ENCODE measurements at regions not wholly inside any gene's neighbourhood (a gene's known extent, or its start where the extent isn't known, plus 50 kb on each side); places are given as distances from the start of the nearest gene placed in this dataset.

DNA sequence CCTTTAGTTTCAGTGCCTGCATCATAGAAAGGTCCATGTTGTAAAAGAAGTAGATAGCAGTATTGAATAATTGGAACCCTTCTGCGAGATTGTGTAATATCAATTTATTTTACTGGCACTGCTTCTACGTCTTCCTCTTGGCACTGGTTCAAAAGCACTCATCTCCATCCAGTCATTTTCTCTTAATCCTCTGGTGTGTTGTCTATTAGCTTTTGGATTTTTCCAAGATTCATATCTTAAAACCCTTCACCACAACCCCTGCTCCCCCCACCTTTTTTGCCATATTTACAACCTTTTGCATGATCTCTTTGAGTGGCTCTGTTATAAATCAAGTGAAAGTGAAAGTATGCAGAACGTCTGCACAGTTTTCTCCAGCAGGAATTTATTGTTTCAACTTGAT, 76.6 kb upstream of the HSF2 start:
- TF ChIP-seq, protein P1, sequence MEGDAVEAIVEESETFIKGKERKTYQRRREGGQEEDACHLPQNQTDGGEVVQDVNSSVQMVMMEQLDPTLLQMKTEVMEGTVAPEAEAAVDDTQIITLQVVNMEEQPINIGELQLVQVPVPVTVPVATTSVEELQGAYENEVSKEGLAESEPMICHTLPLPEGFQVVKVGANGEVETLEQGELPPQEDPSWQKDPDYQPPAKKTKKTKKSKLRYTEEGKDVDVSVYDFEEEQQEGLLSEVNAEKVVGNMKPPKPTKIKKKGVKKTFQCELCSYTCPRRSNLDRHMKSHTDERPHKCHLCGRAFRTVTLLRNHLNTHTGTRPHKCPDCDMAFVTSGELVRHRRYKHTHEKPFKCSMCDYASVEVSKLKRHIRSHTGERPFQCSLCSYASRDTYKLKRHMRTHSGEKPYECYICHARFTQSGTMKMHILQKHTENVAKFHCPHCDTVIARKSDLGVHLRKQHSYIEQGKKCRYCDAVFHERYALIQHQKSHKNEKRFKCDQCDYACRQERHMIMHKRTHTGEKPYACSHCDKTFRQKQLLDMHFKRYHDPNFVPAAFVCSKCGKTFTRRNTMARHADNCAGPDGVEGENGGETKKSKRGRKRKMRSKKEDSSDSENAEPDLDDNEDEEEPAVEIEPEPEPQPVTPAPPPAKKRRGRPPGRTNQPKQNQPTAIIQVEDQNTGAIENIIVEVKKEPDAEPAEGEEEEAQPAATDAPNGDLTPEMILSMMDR (IDR thresholded peaks at IDR 0.05; ENCODE audit: low read depth, low read length, missing input control), result no peak
- TF ChIP-seq TAF1 (conservative IDR thresholded peaks at IDR 0.05) (no peak), YY1 (IDR thresholded peaks at IDR 0.05) (no peak), JUND (IDR thresholded peaks at IDR 0.05) (no peak), RAD21 (IDR thresholded peaks at IDR 0.05) (no peak), EGR1 (IDR thresholded peaks at IDR 0.05; ENCODE audit: low read depth in 2 of 2) (no peak), SP1 (IDR thresholded peaks at IDR 0.05) (no peak), HNF4A (conservative IDR thresholded peaks at IDR 0.05) (no peak), RXRA (IDR thresholded peaks at IDR 0.05) (no peak), HNF4G (IDR thresholded peaks at IDR 0.05) (no peak)
- TF ChIP-seq, protein P2, sequence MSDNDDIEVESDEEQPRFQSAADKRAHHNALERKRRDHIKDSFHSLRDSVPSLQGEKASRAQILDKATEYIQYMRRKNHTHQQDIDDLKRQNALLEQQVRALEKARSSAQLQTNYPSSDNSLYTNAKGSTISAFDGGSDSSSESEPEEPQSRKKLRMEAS (IDR thresholded peaks at IDR 0.05), result no peak
- TF ChIP-seq, protein P3, sequence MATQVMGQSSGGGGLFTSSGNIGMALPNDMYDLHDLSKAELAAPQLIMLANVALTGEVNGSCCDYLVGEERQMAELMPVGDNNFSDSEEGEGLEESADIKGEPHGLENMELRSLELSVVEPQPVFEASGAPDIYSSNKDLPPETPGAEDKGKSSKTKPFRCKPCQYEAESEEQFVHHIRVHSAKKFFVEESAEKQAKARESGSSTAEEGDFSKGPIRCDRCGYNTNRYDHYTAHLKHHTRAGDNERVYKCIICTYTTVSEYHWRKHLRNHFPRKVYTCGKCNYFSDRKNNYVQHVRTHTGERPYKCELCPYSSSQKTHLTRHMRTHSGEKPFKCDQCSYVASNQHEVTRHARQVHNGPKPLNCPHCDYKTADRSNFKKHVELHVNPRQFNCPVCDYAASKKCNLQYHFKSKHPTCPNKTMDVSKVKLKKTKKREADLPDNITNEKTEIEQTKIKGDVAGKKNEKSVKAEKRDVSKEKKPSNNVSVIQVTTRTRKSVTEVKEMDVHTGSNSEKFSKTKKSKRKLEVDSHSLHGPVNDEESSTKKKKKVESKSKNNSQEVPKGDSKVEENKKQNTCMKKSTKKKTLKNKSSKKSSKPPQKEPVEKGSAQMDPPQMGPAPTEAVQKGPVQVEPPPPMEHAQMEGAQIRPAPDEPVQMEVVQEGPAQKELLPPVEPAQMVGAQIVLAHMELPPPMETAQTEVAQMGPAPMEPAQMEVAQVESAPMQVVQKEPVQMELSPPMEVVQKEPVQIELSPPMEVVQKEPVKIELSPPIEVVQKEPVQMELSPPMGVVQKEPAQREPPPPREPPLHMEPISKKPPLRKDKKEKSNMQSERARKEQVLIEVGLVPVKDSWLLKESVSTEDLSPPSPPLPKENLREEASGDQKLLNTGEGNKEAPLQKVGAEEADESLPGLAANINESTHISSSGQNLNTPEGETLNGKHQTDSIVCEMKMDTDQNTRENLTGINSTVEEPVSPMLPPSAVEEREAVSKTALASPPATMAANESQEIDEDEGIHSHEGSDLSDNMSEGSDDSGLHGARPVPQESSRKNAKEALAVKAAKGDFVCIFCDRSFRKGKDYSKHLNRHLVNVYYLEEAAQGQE (IDR thresholded peaks at IDR 0.05), result no peak
- TF ChIP-seq, protein P4, sequence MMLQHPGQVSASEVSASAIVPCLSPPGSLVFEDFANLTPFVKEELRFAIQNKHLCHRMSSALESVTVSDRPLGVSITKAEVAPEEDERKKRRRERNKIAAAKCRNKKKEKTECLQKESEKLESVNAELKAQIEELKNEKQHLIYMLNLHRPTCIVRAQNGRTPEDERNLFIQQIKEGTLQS (IDR thresholded peaks at IDR 0.05), result no peak

Measured in liver (tissue), 3 donors.